ENCODE measurements at regions not wholly inside any gene's neighbourhood (a gene's known extent, or its start where the extent isn't known, plus 50 kb on each side); places are given as distances from the start of the nearest gene placed in this dataset.
A peak's percentile ranks its signal among the peaks of the same experiment; 100 is the strongest.

DNA sequence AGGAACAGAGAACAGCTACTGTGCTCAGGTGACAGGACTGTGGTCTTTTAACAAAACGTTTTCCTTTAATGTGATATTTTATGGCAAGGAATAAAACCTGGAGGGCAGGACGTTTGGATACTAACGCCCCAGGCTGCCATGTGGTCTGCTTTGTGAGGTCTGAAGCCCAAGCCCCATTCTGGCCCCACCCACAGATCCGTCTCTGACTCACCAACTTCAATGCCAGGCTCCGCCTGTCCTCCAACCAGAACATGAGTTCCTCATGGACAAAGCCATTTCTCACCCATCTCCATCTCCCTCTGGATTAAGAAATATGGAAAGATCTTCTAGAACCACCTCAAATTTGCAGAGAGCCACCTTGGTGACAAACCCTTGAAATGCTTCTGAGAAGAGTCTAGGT lies 148.8 kb downstream of the CRYBB2 start:
- Histone ChIP-seq H3K9me3 (no peaks in the 10 kb centered on the region), H3K4me3 (no peak overlapping the region), H3K36me3 (ENCODE audit: low read depth) (no peaks in the 10 kb centered on the region), H3K4me1 (ENCODE audit: low read depth) (peaks cover 34% of the 10 kb centered on the region)
- intact Hi-C loops (cut with DNase I, micrococcal nuclease): no loop called here
- peak; percentile 86 for ATAC-seq
- DNase-seq: peak; percentile 75 to 81 (median 80)
- TF ChIP-seq, protein P1, sequence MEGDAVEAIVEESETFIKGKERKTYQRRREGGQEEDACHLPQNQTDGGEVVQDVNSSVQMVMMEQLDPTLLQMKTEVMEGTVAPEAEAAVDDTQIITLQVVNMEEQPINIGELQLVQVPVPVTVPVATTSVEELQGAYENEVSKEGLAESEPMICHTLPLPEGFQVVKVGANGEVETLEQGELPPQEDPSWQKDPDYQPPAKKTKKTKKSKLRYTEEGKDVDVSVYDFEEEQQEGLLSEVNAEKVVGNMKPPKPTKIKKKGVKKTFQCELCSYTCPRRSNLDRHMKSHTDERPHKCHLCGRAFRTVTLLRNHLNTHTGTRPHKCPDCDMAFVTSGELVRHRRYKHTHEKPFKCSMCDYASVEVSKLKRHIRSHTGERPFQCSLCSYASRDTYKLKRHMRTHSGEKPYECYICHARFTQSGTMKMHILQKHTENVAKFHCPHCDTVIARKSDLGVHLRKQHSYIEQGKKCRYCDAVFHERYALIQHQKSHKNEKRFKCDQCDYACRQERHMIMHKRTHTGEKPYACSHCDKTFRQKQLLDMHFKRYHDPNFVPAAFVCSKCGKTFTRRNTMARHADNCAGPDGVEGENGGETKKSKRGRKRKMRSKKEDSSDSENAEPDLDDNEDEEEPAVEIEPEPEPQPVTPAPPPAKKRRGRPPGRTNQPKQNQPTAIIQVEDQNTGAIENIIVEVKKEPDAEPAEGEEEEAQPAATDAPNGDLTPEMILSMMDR (IDR thresholded peaks at IDR 0.05): no peak

DNA sequence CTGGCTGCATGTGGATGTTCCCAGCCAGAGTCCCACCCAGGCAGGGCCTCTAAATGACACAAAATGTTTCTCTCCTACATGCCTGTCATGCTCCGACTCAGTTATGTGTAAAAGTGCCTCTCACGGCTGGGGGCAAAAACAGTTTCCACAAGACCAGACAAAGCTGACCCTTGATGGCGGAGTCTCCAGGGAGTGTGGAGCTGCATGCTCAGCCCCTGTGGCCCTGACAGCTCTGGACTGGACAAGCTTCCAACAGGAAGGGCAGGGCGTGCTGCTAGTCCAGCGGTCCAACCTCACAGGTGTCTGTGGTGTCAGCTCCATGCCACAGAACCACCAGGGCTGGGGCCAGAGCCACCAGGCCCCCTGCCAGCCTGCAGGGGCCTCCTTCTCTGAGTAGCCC lies 149.6 kb downstream of the CRYBB2 start:
- Histone ChIP-seq H3K36me3 (ENCODE audit: low read depth) (no peaks in the 10 kb centered on the region), H3K4me3 (no peak overlapping the region), H3K4me1 (ENCODE audit: low read depth) (peaks cover 30% of the 10 kb centered on the region), H3K9me3 (no peaks in the 10 kb centered on the region)
- DNase-seq (no peak), ATAC-seq (no peak)
- TF ChIP-seq, protein P1 (IDR thresholded peaks at IDR 0.05): no peak
- intact Hi-C loops (cut with DNase I, micrococcal nuclease): no loop called here

DNA sequence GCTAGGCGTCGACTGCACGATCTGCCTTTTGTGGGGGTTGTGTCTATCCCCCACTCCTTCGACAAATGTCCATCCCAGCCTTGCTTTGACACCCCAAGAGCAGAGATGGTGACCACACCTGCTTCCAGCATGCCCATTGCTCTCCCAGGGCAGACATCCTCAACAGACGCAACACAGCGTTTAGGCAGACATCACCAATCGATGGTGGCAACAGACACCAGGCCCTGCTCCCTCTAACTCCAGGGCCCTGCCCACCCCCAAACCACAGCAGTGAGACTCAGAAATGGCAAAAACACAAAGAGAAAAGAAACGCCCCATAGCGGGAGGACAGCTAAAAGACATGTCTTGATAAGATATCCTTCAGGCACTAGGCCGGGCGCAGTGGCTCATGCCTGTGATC lies 150.9 kb downstream of the CRYBB2 start:
- no peak overlapping the region for H3K4me3 ChIP-seq
- H3K36me3 ChIP-seq (ENCODE audit: low read depth): no peaks in the 10 kb centered on the region
- TF ChIP-seq, protein P1 (IDR thresholded peaks at IDR 0.05): no peak
- ATAC-seq (no peak), DNase-seq (no peak)
- H3K9me3 ChIP-seq: no peaks in the 10 kb centered on the region
- intact Hi-C loops (cut with DNase I, micrococcal nuclease): no loop called here
- peaks cover 17% of the 10 kb centered on the region for H3K4me1 ChIP-seq (ENCODE audit: low read depth)

- TF ChIP-seq, protein P1 (IDR thresholded peaks at IDR 0.05): no peak
- H3K9me3 ChIP-seq: no peaks in the 10 kb centered on the region
- peaks cover 15% of the 10 kb centered on the region for H3K4me1 ChIP-seq (ENCODE audit: low read depth)
- no peak overlapping the region for H3K4me3 ChIP-seq
- ATAC-seq (no peak), DNase-seq (no peak)
- intact Hi-C loops (cut with DNase I, micrococcal nuclease): no loop called here
- no peaks in the 10 kb centered on the region for H3K36me3 ChIP-seq (ENCODE audit: low read depth)
Observed at GRCh38 chr22:25372000-25372595, 152.7 kb downstream of the CRYBB2 start.

GRCh38 chr22:25373961-25374360 lies 154.5 kb downstream of the CRYBB2 start:
- TF ChIP-seq, protein P1 (IDR thresholded peaks at IDR 0.05): no peak
- no peaks in the 10 kb centered on the region for H3K36me3 ChIP-seq (ENCODE audit: low read depth)
- H3K4me1 ChIP-seq (ENCODE audit: low read depth): no peaks in the 10 kb centered on the region
- intact Hi-C loops (cut with DNase I, micrococcal nuclease): no loop called here
- H3K4me3 ChIP-seq: no peak overlapping the region
- DNase-seq (no peak), ATAC-seq (no peak)
- no peaks in the 10 kb centered on the region for H3K9me3 ChIP-seq

DNA sequence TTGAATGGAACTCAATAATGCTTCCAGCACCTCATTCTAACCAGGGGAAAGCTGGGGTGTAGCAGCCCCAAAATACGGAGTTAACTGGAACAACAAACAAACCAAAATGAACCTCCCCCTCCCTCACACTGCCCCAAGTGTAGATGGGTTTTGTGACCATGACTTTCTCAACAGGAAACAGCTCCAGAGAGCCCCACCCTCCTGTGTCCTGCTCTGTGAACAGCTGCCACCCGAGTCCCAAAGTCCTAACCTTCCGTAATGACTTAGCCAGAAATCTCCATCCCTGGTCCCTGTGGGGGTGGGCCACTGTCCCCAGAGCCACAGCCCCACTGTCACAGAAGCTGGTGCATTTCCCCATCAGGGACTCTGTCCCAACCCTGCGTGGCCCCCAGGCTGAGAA lies 155.4 kb downstream of the CRYBB2 start:
- H3K9me3 ChIP-seq: no peaks in the 10 kb centered on the region
- DNase-seq (peak in 1 of 3 donors; percentile 46), ATAC-seq (peak; percentile 82)
- no peaks in the 10 kb centered on the region for H3K36me3 ChIP-seq (ENCODE audit: low read depth)
- H3K4me1 ChIP-seq (ENCODE audit: low read depth): no peaks in the 10 kb centered on the region
- intact Hi-C loops (cut with DNase I, micrococcal nuclease): no loop called here
- TF ChIP-seq, protein P1 (IDR thresholded peaks at IDR 0.05): no peak
- H3K4me3 ChIP-seq: no peak overlapping the region

Data from mucosa of descending colon (tissue), 3 donors.